ENCODE measurements at regions not wholly inside any gene's neighbourhood (a gene's known extent, or its start where the extent isn't known, plus 50 kb on each side); places are given as distances from the start of the nearest gene placed in this dataset.

DNA sequence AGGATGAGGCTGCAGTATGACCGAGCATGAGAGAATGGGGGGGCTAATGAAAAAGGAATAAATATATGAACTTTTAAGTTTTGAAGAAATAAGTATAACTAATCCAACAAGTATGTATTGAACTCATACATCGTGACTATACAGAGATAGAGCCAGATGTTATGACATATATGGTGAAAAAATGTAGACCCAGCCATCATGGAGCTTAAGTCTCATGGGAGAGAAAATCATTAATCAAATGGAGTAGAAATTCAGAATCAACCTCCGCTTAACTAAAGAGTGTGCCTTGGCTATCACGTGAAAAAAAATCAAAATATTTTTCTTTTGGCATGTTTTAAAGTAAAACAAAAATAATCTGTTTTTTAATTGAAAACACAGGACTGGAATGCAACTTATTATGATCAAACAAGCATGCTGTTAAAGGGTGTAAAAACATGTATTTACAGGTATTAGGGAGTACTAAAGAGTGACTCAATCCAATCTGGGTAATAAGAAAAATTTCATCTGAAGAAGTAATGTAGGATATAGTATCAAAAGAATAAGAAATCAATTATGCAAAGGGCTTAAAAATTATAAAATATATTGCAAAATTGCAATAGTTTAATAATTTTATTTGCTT, 868.5 kb upstream of the NUDT12 start:
- intact Hi-C loops (cut with DNase I, micrococcal nuclease): no loop called here
- H3K4me1 Mint-ChIP-seq: no peaks in the 10 kb centered on the region
- ChIA-PET CTCF (no interaction called here), POLR2A (no interaction called here)
- no peak overlapping the region for H3K27ac Mint-ChIP-seq
- ATAC-seq (no peak), DNase-seq (no peak)
- H3K9me3 Mint-ChIP-seq (ENCODE audit: low read depth): peaks cover 2% of the 10 kb centered on the region
- no peak overlapping the region for H3K4me3 Mint-ChIP-seq
- no peaks in the 10 kb centered on the region for H3K27me3 Mint-ChIP-seq
- no peaks in the 10 kb centered on the region for H3K36me3 Mint-ChIP-seq (ENCODE audit: low read depth)

- DNase-seq (no peak), ATAC-seq (no peak)
- intact Hi-C loops (cut with DNase I, micrococcal nuclease): no loop called here
- H3K9me3 Mint-ChIP-seq (ENCODE audit: low read depth): peaks cover 5% of the 10 kb centered on the region
- H3K27ac Mint-ChIP-seq: no peak overlapping the region
- H3K4me1 Mint-ChIP-seq: no peaks in the 10 kb centered on the region
- H3K27me3 Mint-ChIP-seq: no peaks in the 10 kb centered on the region
- ChIA-PET CTCF (interaction anchor here (0.7 kb wide), 1 partner anchor 344 kb away, joined by 3 read pairs; no protein-coding TSS in a partner anchor), POLR2A (no interaction called here)
- no peaks in the 10 kb centered on the region for H3K36me3 Mint-ChIP-seq (ENCODE audit: low read depth)
- H3K4me3 Mint-ChIP-seq: no peak overlapping the region
These were observed 867.3 kb upstream of the NUDT12 start for GRCh38 chr5:104429911-104430310.

DNA sequence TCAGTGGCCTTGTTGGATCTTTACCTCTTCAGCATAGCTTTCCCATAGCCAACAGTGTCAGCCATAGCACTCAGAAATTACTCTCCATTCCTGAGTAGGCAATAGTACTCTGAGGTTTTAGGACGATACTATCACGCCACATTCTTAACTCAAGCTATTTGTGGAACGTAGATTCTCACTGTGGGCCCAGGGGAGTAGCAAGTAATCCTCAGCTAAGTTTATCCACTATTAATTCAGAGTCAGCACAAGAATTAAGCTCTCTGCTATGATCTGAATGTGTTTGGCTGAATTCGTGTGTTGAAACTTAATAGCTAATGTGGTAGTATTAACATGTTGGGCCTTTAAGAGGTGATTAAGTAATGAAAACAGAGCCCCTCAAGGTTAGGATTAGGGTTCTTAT, 858.8 kb upstream of the NUDT12 start:
- H3K36me3 Mint-ChIP-seq (ENCODE audit: low read depth): no peaks in the 10 kb centered on the region
- H3K27ac Mint-ChIP-seq: no peak overlapping the region
- DNase-seq (no peak), ATAC-seq (no peak)
- H3K27me3 Mint-ChIP-seq: no peaks in the 10 kb centered on the region
- POLR2A ChIA-PET: no interaction called here
- intact Hi-C loops (cut with DNase I, micrococcal nuclease): no loop called here
- H3K4me3 Mint-ChIP-seq: no peak overlapping the region
- H3K9me3 Mint-ChIP-seq (ENCODE audit: low read depth): peaks cover 5% of the 10 kb centered on the region
- CTCF ChIA-PET: no interaction called here
- no peaks in the 10 kb centered on the region for H3K4me1 Mint-ChIP-seq

- ChIA-PET CTCF (no interaction called here), POLR2A (no interaction called here)
- Mint-ChIP-seq H3K36me3 (ENCODE audit: low read depth) (no peaks in the 10 kb centered on the region), H3K4me1 (no peaks in the 10 kb centered on the region), H3K27ac (no peak overlapping the region), H3K27me3 (no peaks in the 10 kb centered on the region), H3K9me3 (ENCODE audit: low read depth) (peaks cover 1% of the 10 kb centered on the region), H3K4me3 (no peak overlapping the region)
- ATAC-seq (no peak), DNase-seq (no peak)
- intact Hi-C loops (cut with DNase I, micrococcal nuclease): no loop called here
These were observed 855.5 kb upstream of the NUDT12 start for GRCh38 chr5:104418056-104418455.

- H3K27ac Mint-ChIP-seq: no peak overlapping the region
- ATAC-seq (no peak), DNase-seq (peak; percentile 10)
- H3K4me1 Mint-ChIP-seq: no peaks in the 10 kb centered on the region
- H3K27me3 Mint-ChIP-seq: no peaks in the 10 kb centered on the region
- ChIA-PET POLR2A (no interaction called here), CTCF (interaction anchor here (1.2 kb wide), 1 partner anchor 9 kb away, joined by 4 read pairs; no protein-coding TSS in a partner anchor)
- intact Hi-C loops (cut with DNase I, micrococcal nuclease): no loop called here
- no peaks in the 10 kb centered on the region for H3K36me3 Mint-ChIP-seq (ENCODE audit: low read depth)
- peaks cover 1% of the 10 kb centered on the region for H3K9me3 Mint-ChIP-seq (ENCODE audit: low read depth)
- no peak overlapping the region for H3K4me3 Mint-ChIP-seq
These were observed 850.2 kb upstream of the NUDT12 start for GRCh38 chr5:104412649-104413240.

GRCh38 chr5:104400941-104401340, 838.4 kb upstream of the NUDT12 start:
- Mint-ChIP-seq H3K4me3 (no peak overlapping the region), H3K27me3 (no peaks in the 10 kb centered on the region), H3K27ac (no peak overlapping the region), H3K4me1 (no peaks in the 10 kb centered on the region), H3K9me3 (ENCODE audit: low read depth) (peaks cover 3% of the 10 kb centered on the region), H3K36me3 (ENCODE audit: low read depth) (no peaks in the 10 kb centered on the region)
- intact Hi-C loops (cut with DNase I, micrococcal nuclease): no loop called here
- ChIA-PET CTCF (no interaction called here), POLR2A (no interaction called here)
- no peak for DNase-seq
- no peak for ATAC-seq

DNA sequence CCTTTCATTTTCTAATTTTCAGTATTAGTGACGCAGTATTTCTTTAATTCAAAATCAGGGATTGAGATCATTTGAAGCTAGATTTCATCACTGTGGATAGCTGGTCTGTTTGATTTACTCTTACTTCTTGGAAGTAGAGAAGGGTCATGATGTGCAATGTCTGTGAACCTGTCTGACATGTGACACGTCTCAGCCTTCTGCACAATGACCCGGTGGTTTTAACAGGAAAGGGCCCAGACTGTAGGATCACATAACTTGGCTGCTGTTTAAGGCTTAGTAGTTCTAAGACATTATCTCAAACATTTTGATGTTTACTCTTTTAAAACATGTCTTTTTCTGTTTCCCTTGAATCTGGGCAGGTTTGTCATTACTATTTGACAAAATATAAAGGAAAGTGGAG, 823.3 kb upstream of the NUDT12 start:
- Mint-ChIP-seq H3K27ac (no peak overlapping the region), H3K36me3 (ENCODE audit: low read depth) (no peaks in the 10 kb centered on the region), H3K4me3 (no peak overlapping the region), H3K27me3 (no peaks in the 10 kb centered on the region), H3K9me3 (ENCODE audit: low read depth) (peaks cover 12% of the 10 kb centered on the region), H3K4me1 (no peaks in the 10 kb centered on the region)
- CTCF ChIA-PET: interaction anchor here (0.8 kb wide), 1 partner anchor 122 kb away, joined by 3 read pairs; no protein-coding TSS in a partner anchor
- intact Hi-C loops (cut with DNase I, micrococcal nuclease): no loop called here
- POLR2A ChIA-PET: no interaction called here
- no peak for ATAC-seq
- DNase-seq: no peak

DNA sequence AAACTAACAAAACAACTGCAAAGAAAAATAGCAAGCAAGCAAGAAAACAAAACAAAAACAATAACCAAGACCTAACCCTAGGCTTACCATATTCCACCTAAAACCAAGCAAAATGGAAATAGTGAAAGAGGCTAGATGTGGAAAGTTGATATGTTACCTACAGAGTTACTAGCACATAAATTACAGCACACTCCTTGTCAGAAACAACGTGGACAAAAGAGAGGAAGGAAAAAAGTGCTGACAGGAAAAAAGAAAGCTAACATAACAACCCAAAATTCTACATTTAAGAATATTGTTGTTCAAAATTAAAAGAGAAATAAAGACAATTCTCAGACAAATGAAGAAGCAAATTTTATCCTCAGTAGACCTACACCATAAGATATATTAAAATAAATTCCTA, 812.8 kb upstream of the NUDT12 start:
- POLR2A ChIA-PET: no interaction called here

GRCh38 chr5:104372796-104373195, 810.2 kb upstream of the NUDT12 start:
- Mint-ChIP-seq H3K4me1 (no peaks in the 10 kb centered on the region), H3K4me3 (no peak overlapping the region), H3K27ac (no peak overlapping the region), H3K27me3 (no peaks in the 10 kb centered on the region), H3K9me3 (ENCODE audit: low read depth) (peaks cover 10% of the 10 kb centered on the region), H3K36me3 (ENCODE audit: low read depth) (no peaks in the 10 kb centered on the region)
- DNase-seq: no peak
- ChIA-PET POLR2A (no interaction called here), CTCF (no interaction called here)
- no peak for ATAC-seq
- intact Hi-C loops (cut with DNase I, micrococcal nuclease): no loop called here

More for the DNA sequence above, 812.8 kb upstream of the NUDT12 start:
- CTCF ChIA-PET: no interaction called here
- peaks cover 6% of the 10 kb centered on the region for H3K9me3 Mint-ChIP-seq (ENCODE audit: low read depth)
- no peaks in the 10 kb centered on the region for H3K4me1 Mint-ChIP-seq
- no peaks in the 10 kb centered on the region for H3K27me3 Mint-ChIP-seq
- intact Hi-C loops (cut with DNase I, micrococcal nuclease): no loop called here
- no peak overlapping the region for H3K27ac Mint-ChIP-seq
- no peak overlapping the region for H3K4me3 Mint-ChIP-seq
- no peaks in the 10 kb centered on the region for H3K36me3 Mint-ChIP-seq (ENCODE audit: low read depth)
- ATAC-seq: no peak
- DNase-seq: no peak

- POLR2A ChIA-PET: no interaction called here
- ATAC-seq (no peak), DNase-seq (no peak)
- intact Hi-C loops (cut with DNase I, micrococcal nuclease): no loop called here
- peaks cover 12% of the 10 kb centered on the region for H3K9me3 Mint-ChIP-seq (ENCODE audit: low read depth)
- no peaks in the 10 kb centered on the region for H3K36me3 Mint-ChIP-seq (ENCODE audit: low read depth)
- CTCF ChIA-PET: no interaction called here
- H3K27ac Mint-ChIP-seq: no peak overlapping the region
- H3K4me1 Mint-ChIP-seq: no peaks in the 10 kb centered on the region
- no peak overlapping the region for H3K4me3 Mint-ChIP-seq
- H3K27me3 Mint-ChIP-seq: no peaks in the 10 kb centered on the region
These were observed 809.8 kb upstream of the NUDT12 start for GRCh38 chr5:104372376-104372775.

GRCh38 chr5:104370523-104370922, 807.9 kb upstream of the NUDT12 start:
- Mint-ChIP-seq H3K36me3 (ENCODE audit: low read depth) (no peaks in the 10 kb centered on the region), H3K27me3 (no peaks in the 10 kb centered on the region), H3K4me1 (no peaks in the 10 kb centered on the region), H3K9me3 (ENCODE audit: low read depth) (peaks cover 15% of the 10 kb centered on the region), H3K27ac (no peak overlapping the region), H3K4me3 (no peak overlapping the region)
- POLR2A ChIA-PET: no interaction called here
- no peak for DNase-seq
- ATAC-seq: no peak
- CTCF ChIA-PET: interaction anchor here (1.0 kb wide), 1 partner anchor 24 kb away, joined by 3 read pairs; no protein-coding TSS in a partner anchor
- intact Hi-C loops (cut with DNase I, micrococcal nuclease): no loop called here

DNA sequence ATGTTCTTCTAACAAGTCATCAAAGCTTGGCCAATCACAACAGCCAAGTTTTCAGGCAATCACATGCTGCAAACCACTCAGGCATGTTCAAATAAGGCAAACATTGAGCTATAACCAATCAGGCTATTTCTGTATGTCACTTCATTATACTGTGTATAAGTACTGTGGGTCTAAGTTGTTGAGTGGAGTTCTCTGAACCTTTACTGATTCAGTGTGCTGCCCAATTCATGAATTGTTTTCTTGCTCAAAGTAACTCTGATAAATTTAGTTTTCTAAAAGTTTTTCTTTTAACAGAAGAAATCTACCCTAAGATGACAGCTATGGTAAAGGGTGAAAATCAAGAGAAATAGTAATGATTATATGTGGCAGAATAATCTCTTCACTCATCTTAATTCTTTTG, 805.4 kb upstream of the NUDT12 start:
- Mint-ChIP-seq H3K36me3 (ENCODE audit: low read depth) (no peaks in the 10 kb centered on the region), H3K27ac (no peak overlapping the region), H3K4me3 (no peak overlapping the region), H3K9me3 (ENCODE audit: low read depth) (peaks cover 12% of the 10 kb centered on the region), H3K27me3 (no peaks in the 10 kb centered on the region), H3K4me1 (no peaks in the 10 kb centered on the region)
- ATAC-seq (no peak), DNase-seq (no peak)
- ChIA-PET POLR2A (no interaction called here), CTCF (no interaction called here)
- intact Hi-C loops (cut with DNase I, micrococcal nuclease): no loop called here
